ENCODE measurements at regions not wholly inside any gene's neighbourhood (a gene's known extent, or its start where the extent isn't known, plus 50 kb on each side); places are given as distances from the start of the nearest gene placed in this dataset.
"Not testable (repeated sequence)": the region's sequence is repeated elsewhere in the genome, so short reads cannot be mapped to it uniquely, and the experiment has no call there.

DNA sequence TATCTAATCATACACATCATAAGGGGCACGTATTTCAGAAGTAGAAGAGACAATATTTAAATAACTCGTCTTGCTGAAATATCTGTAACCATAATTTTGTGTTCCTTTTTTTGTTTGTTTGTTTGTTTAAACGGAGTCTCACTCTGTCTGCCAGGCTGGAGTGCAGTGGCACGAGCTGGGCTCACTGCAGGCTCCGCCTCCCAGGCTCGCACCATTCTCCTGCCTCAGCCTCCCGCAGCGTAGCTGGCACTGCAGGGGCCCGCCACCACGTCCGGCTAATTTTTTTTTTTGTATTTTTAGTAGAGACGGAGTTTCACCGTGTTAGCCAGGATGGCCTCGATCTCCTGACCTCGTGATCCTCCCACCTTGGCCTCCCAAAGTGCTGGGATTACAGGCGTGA, 248.9 kb downstream of the KCNJ3 start:
- H3K4ac ChIP-seq (ENCODE audit: low read depth, low read length); H3K9me3 ChIP-seq (ENCODE audit: insufficient read depth, low read depth, low read length); H2BK5ac ChIP-seq (ENCODE audit: low read depth, low read length, poor library complexity); H2AK5ac ChIP-seq (ENCODE audit: low read length); H3K23ac ChIP-seq (ENCODE audit: low read length); H3K4me1 ChIP-seq (ENCODE audit: control insufficient read depth in 1 of 2, insufficient read depth in 2 of 2, low read length in 2 of 2); H2BK12ac ChIP-seq (ENCODE audit: low read length); H3K36me3 ChIP-seq (ENCODE audit: control insufficient read depth in 1 of 2, insufficient read depth in 2 of 2, low read length in 2 of 2); H3K4me2 ChIP-seq (ENCODE audit: low read length); H3K79me1 ChIP-seq (ENCODE audit: low read length); H4K8ac ChIP-seq (ENCODE audit: low read depth, low read length); H4K91ac ChIP-seq (ENCODE audit: low read depth, low read length); H3K79me2 ChIP-seq (ENCODE audit: control insufficient read depth, insufficient read depth, low read length, poor library complexity); H2AFZ ChIP-seq (ENCODE audit: insufficient read depth, low read length, poor library complexity); H4K12ac ChIP-seq (ENCODE audit: low read depth, low read length); H3K18ac ChIP-seq (ENCODE audit: low read length); H3K27me3 ChIP-seq (ENCODE audit: insufficient read depth, low read length); H3K4me3 ChIP-seq (ENCODE audit: low read depth, low read length); DNase-seq; H3K27ac ChIP-seq (ENCODE audit: low read depth, low read length); H3K9ac ChIP-seq (ENCODE audit: low read length); H2BK120ac ChIP-seq (ENCODE audit: insufficient read depth, low read length, poor library complexity); H3K14ac ChIP-seq (ENCODE audit: low read length): not testable (repeated sequence)
- no CpG with 5 or more reads among the region's 16 CpGs for WGBS (ENCODE audit: extremely low coverage, insufficient coverage, insufficient read length)

DNA sequence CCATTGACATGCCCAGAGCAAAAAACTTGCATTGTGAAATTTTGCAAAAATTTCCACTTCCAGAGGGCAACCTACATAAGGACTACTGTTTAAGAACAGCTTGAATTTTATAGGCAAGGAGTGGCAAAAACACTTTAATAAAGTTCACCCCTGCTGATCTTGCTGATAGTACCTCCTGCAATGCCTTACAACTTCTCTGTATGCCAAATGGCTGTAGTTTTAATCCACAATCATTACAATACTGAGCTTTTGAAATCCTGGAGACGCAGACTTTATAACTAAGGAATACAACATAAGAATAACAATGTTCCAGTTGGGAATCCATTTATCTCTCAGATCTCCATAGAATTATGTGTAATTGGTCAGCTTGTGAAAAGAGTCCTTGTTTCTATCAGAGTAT, 247.5 kb downstream of the KCNJ3 start:
- H3K79me2 ChIP-seq (ENCODE audit: control insufficient read depth, insufficient read depth, low read length, poor library complexity), result no peaks in the 10 kb centered on the region
- H3K27me3 ChIP-seq (ENCODE audit: insufficient read depth, low read length), result no peaks in the 10 kb centered on the region
- no peak overlapping the region for H4K91ac ChIP-seq (ENCODE audit: low read depth, low read length)
- no peak overlapping the region for H3K27ac ChIP-seq (ENCODE audit: low read depth, low read length)
- H3K23ac ChIP-seq (ENCODE audit: low read length), result no peak overlapping the region
- no peak overlapping the region for H4K8ac ChIP-seq (ENCODE audit: low read depth, low read length)
- H4K12ac ChIP-seq (ENCODE audit: low read depth, low read length), result no peak overlapping the region
- no peak overlapping the region for H3K18ac ChIP-seq (ENCODE audit: low read length)
- H3K4ac ChIP-seq (ENCODE audit: low read depth, low read length), result no peak overlapping the region
- no peak overlapping the region for H2BK12ac ChIP-seq (ENCODE audit: low read length)
- H2BK5ac ChIP-seq (ENCODE audit: low read depth, low read length, poor library complexity), result no peak overlapping the region
- H2BK120ac ChIP-seq (ENCODE audit: insufficient read depth, low read length, poor library complexity), result no peak overlapping the region
- no peak overlapping the region for H3K4me2 ChIP-seq (ENCODE audit: low read length)
- WGBS (ENCODE audit: extremely low coverage, insufficient coverage, insufficient read length), result no CpG with 5 or more reads among the region's 1 CpG
- no peak overlapping the region for H2AK5ac ChIP-seq (ENCODE audit: low read length)
- no peak overlapping the region for H3K14ac ChIP-seq (ENCODE audit: low read length)
- H2AFZ ChIP-seq (ENCODE audit: insufficient read depth, low read length, poor library complexity), result no peak overlapping the region
- H3K79me1 ChIP-seq (ENCODE audit: low read length), result no peaks in the 10 kb centered on the region
- H3K9me3 ChIP-seq (ENCODE audit: insufficient read depth, low read depth, low read length), result no peaks in the 10 kb centered on the region
- no peaks in the 10 kb centered on the region for H3K4me1 ChIP-seq (ENCODE audit: control insufficient read depth in 1 of 2, insufficient read depth in 2 of 2, low read length in 2 of 2)
- H3K9ac ChIP-seq (ENCODE audit: low read length), result no peak overlapping the region
- DNase-seq, result no peak
- H3K4me3 ChIP-seq (ENCODE audit: low read depth, low read length), result no peak overlapping the region
- no peaks in the 10 kb centered on the region for H3K36me3 ChIP-seq (ENCODE audit: control insufficient read depth in 1 of 2, insufficient read depth in 2 of 2, low read length in 2 of 2)

DNA sequence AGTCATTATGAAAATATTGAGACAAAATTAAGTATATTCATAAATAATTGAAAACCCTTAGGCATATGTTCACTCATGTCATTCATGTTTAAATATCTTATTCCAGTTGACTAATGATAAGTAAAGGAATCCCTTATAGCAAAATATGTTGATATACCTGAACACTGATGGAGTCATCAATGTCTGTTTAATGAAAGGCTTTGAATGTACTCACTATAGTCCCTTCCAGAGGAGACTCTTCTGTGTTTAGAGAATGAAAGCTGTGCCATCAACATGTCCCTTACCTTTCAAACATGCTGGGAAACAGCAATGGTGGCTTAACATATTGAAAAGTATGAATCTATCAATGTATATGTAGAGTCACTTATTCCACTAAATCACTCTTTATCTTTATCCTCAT, 242.9 kb downstream of the KCNJ3 start:
- no peak overlapping the region for H3K14ac ChIP-seq (ENCODE audit: low read length)
- H3K9me3 ChIP-seq (ENCODE audit: insufficient read depth, low read depth, low read length), result no peaks in the 10 kb centered on the region
- no peak overlapping the region for H2AFZ ChIP-seq (ENCODE audit: insufficient read depth, low read length, poor library complexity)
- no peaks in the 10 kb centered on the region for H3K36me3 ChIP-seq (ENCODE audit: control insufficient read depth in 1 of 2, insufficient read depth in 2 of 2, low read length in 2 of 2)
- H2BK5ac ChIP-seq (ENCODE audit: low read depth, low read length, poor library complexity), result no peak overlapping the region
- no peak overlapping the region for H2BK120ac ChIP-seq (ENCODE audit: insufficient read depth, low read length, poor library complexity)
- H3K4ac ChIP-seq (ENCODE audit: low read depth, low read length), result no peak overlapping the region
- no peak overlapping the region for H3K9ac ChIP-seq (ENCODE audit: low read length)
- no peak overlapping the region for H3K23ac ChIP-seq (ENCODE audit: low read length)
- no peaks in the 10 kb centered on the region for H3K79me1 ChIP-seq (ENCODE audit: low read length)
- DNase-seq, result no peak
- H4K12ac ChIP-seq (ENCODE audit: low read depth, low read length), result no peak overlapping the region
- no peaks in the 10 kb centered on the region for H3K27me3 ChIP-seq (ENCODE audit: insufficient read depth, low read length)
- no peak overlapping the region for H4K8ac ChIP-seq (ENCODE audit: low read depth, low read length)
- H2AK5ac ChIP-seq (ENCODE audit: low read length), result no peak overlapping the region
- H3K27ac ChIP-seq (ENCODE audit: low read depth, low read length), result no peak overlapping the region
- H3K4me1 ChIP-seq (ENCODE audit: control insufficient read depth in 1 of 2, insufficient read depth in 2 of 2, low read length in 2 of 2), result no peaks in the 10 kb centered on the region
- no peaks in the 10 kb centered on the region for H3K79me2 ChIP-seq (ENCODE audit: control insufficient read depth, insufficient read depth, low read length, poor library complexity)
- no peak overlapping the region for H3K4me3 ChIP-seq (ENCODE audit: low read depth, low read length)
- H4K91ac ChIP-seq (ENCODE audit: low read depth, low read length), result no peak overlapping the region
- H3K4me2 ChIP-seq (ENCODE audit: low read length), result no peak overlapping the region
- H2BK12ac ChIP-seq (ENCODE audit: low read length), result no peak overlapping the region
- H3K18ac ChIP-seq (ENCODE audit: low read length), result no peak overlapping the region

DNA sequence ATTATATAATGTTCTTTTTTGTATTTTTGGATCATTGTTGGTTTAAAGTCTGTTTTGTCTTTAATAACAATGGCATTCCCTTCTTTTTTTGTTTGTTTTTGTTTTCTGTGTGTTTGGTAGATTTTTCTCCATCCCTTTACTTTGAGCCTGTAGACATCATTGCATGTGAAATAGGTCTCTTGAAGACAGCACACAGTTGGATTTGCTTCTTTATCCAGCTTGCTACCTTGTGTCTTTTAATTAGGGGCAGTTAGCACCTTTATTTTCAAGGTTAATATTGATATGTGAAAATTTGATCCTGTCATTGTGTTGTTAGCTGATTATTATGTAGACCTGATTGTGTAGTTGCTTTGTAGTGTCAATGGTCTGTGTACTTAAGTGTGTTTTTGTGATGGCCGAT, 235.7 kb downstream of the KCNJ3 start:
- Histone ChIP-seq H2AFZ (ENCODE audit: insufficient read depth, low read length, poor library complexity) (no peak overlapping the region), H3K9me3 (ENCODE audit: insufficient read depth, low read depth, low read length) (no peaks in the 10 kb centered on the region), H3K18ac (ENCODE audit: low read length) (no peak overlapping the region), H4K8ac (ENCODE audit: low read depth, low read length) (no peak overlapping the region), H3K9ac (ENCODE audit: low read length) (no peak overlapping the region), H2BK12ac (ENCODE audit: low read length) (no peak overlapping the region), H3K27ac (ENCODE audit: low read depth, low read length) (no peak overlapping the region), H3K4ac (ENCODE audit: low read depth, low read length) (no peak overlapping the region), H4K91ac (ENCODE audit: low read depth, low read length) (no peak overlapping the region), H3K79me1 (ENCODE audit: low read length) (no peaks in the 10 kb centered on the region), H3K27me3 (ENCODE audit: insufficient read depth, low read length) (no peaks in the 10 kb centered on the region), H3K79me2 (ENCODE audit: control insufficient read depth, insufficient read depth, low read length, poor library complexity) (no peaks in the 10 kb centered on the region), H3K14ac (ENCODE audit: low read length) (no peak overlapping the region), H3K4me1 (ENCODE audit: control insufficient read depth in 1 of 2, insufficient read depth in 2 of 2, low read length in 2 of 2) (no peaks in the 10 kb centered on the region), H3K36me3 (ENCODE audit: control insufficient read depth in 1 of 2, insufficient read depth in 2 of 2, low read length in 2 of 2) (no peaks in the 10 kb centered on the region), H2BK5ac (ENCODE audit: low read depth, low read length, poor library complexity) (no peak overlapping the region), H4K12ac (ENCODE audit: low read depth, low read length) (no peak overlapping the region), H3K4me2 (ENCODE audit: low read length) (no peak overlapping the region), H2BK120ac (ENCODE audit: insufficient read depth, low read length, poor library complexity) (no peak overlapping the region), H2AK5ac (ENCODE audit: low read length) (no peak overlapping the region), H3K4me3 (ENCODE audit: low read depth, low read length) (no peak overlapping the region), H3K23ac (ENCODE audit: low read length) (no peak overlapping the region)
- DNase-seq, result no peak
- no CpG with 5 or more reads among the region's 1 CpG for WGBS (ENCODE audit: extremely low coverage, insufficient coverage, insufficient read length)

DNA sequence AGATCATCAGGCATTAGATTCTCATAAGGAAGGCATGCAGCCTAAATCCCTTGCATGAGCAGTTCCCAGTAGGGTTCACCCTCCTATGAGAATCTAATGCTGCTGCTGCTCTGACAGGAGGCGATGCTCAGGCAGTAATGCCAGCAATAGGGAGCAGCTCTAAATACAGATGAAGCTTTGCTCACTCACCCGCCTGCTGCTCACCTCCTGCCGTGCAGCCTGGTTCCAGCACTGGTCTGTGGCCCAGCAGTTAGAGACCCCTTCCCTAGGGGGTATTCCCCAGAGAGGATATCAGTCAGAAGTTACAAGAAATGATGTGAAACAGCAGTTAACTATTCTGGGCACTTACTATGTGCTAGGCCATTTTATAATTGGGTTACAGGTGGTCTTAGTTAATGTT, 226.0 kb downstream of the KCNJ3 start:
- no peak overlapping the region for H3K27ac ChIP-seq (ENCODE audit: low read depth, low read length)
- H3K4me3 ChIP-seq (ENCODE audit: low read depth, low read length), result no peak overlapping the region
- H2BK120ac ChIP-seq (ENCODE audit: insufficient read depth, low read length, poor library complexity), result no peak overlapping the region
- H3K27me3 ChIP-seq (ENCODE audit: insufficient read depth, low read length), result no peaks in the 10 kb centered on the region
- no peaks in the 10 kb centered on the region for H3K79me1 ChIP-seq (ENCODE audit: low read length)
- no peak overlapping the region for H2AK5ac ChIP-seq (ENCODE audit: low read length)
- no peaks in the 10 kb centered on the region for H3K36me3 ChIP-seq (ENCODE audit: control insufficient read depth in 1 of 2, insufficient read depth in 2 of 2, low read length in 2 of 2)
- H2BK12ac ChIP-seq (ENCODE audit: low read length), result no peak overlapping the region
- no peaks in the 10 kb centered on the region for H3K9me3 ChIP-seq (ENCODE audit: insufficient read depth, low read depth, low read length)
- no peaks in the 10 kb centered on the region for H3K4me1 ChIP-seq (ENCODE audit: control insufficient read depth in 1 of 2, insufficient read depth in 2 of 2, low read length in 2 of 2)
- no peaks in the 10 kb centered on the region for H3K79me2 ChIP-seq (ENCODE audit: control insufficient read depth, insufficient read depth, low read length, poor library complexity)
- no peak overlapping the region for H3K18ac ChIP-seq (ENCODE audit: low read length)
- DNase-seq, result no peak
- no peak overlapping the region for H4K12ac ChIP-seq (ENCODE audit: low read depth, low read length)
- no peak overlapping the region for H3K23ac ChIP-seq (ENCODE audit: low read length)
- no peak overlapping the region for H4K8ac ChIP-seq (ENCODE audit: low read depth, low read length)
- no peak overlapping the region for H4K91ac ChIP-seq (ENCODE audit: low read depth, low read length)
- no peak overlapping the region for H3K4me2 ChIP-seq (ENCODE audit: low read length)
- no peak overlapping the region for H3K4ac ChIP-seq (ENCODE audit: low read depth, low read length)
- no peak overlapping the region for H2AFZ ChIP-seq (ENCODE audit: insufficient read depth, low read length, poor library complexity)
- no peak overlapping the region for H3K9ac ChIP-seq (ENCODE audit: low read length)
- H3K14ac ChIP-seq (ENCODE audit: low read length), result no peak overlapping the region
- WGBS (ENCODE audit: extremely low coverage, insufficient coverage, insufficient read length), result no CpG with 5 or more reads among the region's 3 CpGs
- no peak overlapping the region for H2BK5ac ChIP-seq (ENCODE audit: low read depth, low read length, poor library complexity)
